Mesothelial cell of epicardium (in vitro differentiated cells): ENCODE measurements at regions not wholly inside any gene's neighbourhood (a gene's known extent, or its start where the extent isn't known, plus 50 kb on each side); places are given as distances from the start of the nearest gene placed in this dataset.
"Not testable (repeated sequence)": the region's sequence is repeated elsewhere in the genome, so short reads cannot be mapped to it uniquely, and the experiment has no call there.

Experiments
- DNase-seq, 2 experiments: peaks; one replicate each; pipeline ENCODE4 v3.0.0; 2021; ENCODE audit warnings: low spot score in 2 of 2; ENCODE audit not compliant: unreplicated experiment in 2 of 2
- H3K27ac Mint-ChIP-seq: 2 replicates; pipeline ENCODE4 v1.8.0; 2021; ENCODE audit warnings: mixed read lengths
- H3K27me3 Mint-ChIP-seq: 2 replicates; pipeline ENCODE4 v1.8.0; 2021; ENCODE audit warnings: low read depth, mixed read lengths
- H3K36me3 Mint-ChIP-seq: 2 replicates; pipeline ENCODE4 v1.8.0; 2021; ENCODE audit warnings: mixed read lengths
- H3K4me1 Mint-ChIP-seq: 2 replicates; pipeline ENCODE4 v1.8.0; 2021; ENCODE audit warnings: mixed read lengths
- H3K4me3 Mint-ChIP-seq: 2 replicates; pipeline ENCODE4 v1.8.0; 2021; ENCODE audit warnings: mild to moderate bottlenecking, moderate library complexity, mixed read lengths
- H3K9me3 Mint-ChIP-seq: 2 replicates; pipeline ENCODE4 v1.8.0; 2021; ENCODE audit warnings: mixed read lengths

DNA sequence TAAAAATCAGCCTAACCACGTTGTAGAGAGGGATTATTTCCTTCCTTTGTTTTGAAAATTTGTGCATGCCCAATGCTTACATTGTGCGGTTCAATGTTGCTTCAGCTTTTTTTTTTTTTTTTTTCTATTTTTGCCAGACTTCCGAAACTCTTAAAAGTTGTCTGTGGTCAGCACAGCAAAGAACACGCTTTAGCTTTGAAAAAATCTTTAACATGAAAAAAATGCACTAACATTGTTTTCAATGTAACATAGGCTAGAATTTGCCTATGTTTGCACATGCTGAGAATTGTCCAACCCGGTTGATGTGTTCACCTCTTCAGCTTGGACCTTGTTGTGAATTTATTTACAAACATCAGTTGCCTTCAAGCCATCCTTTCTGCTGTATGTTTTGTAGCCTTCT lies 5280.9 kb upstream of the TPTE start:
- H3K4me3 Mint-ChIP-seq, H3K4me1 Mint-ChIP-seq, DNase-seq, H3K27ac Mint-ChIP-seq, H3K27me3 Mint-ChIP-seq, H3K36me3 Mint-ChIP-seq: not testable (repeated sequence)
- peaks cover 81% of the 10 kb centered on the region for H3K9me3 Mint-ChIP-seq

DNA sequence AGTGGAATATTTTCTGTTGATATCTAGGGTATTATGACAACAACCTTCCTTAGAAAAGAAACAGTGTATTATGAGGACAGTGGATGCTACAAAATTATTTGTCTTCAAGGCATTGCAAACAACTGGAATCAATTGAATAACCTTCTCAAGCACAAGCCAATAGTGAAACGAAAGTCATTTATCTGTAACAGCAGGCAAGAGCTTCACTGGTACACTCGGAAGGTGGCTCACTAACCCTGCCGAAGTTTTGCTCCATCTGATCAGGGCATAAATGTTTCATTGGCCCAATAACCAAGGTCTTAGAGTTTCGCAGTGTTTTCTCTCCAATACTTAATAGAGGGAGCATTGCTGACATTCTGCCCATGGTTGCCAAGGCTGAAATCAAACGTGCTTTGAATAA lies 5278.7 kb upstream of the TPTE start:
- not testable (repeated sequence) for H3K36me3 Mint-ChIP-seq, DNase-seq, H3K4me1 Mint-ChIP-seq, H3K27me3 Mint-ChIP-seq, H3K27ac Mint-ChIP-seq, H3K4me3 Mint-ChIP-seq
- H3K9me3 Mint-ChIP-seq = peaks cover 81% of the 10 kb centered on the region

DNA sequence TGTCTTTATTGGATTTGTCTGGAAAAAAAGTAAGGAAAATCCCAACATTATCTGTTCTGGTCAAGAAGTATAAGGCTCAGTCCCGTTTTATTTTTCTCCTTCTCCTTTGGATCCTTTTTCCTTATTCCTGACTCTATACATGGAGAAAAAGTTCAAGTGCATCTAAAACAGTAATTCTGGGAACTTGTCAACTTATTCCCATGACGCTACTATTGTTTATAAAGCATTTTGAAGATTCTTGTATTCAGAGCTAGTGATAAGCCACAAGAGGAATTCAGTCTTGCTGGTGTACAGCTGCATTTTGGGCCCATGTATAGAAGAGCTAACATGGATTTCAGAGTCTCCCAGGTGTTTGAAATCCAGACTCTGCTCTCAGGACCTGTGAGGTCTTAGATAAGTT lies 5278.1 kb upstream of the TPTE start:
- H3K9me3 Mint-ChIP-seq = peaks cover 81% of the 10 kb centered on the region
- H3K27me3 Mint-ChIP-seq, H3K27ac Mint-ChIP-seq, DNase-seq, H3K4me1 Mint-ChIP-seq, H3K36me3 Mint-ChIP-seq, H3K4me3 Mint-ChIP-seq: not testable (repeated sequence)

GRCh38 chr21:5243715-5244375 lies 5277.5 kb upstream of the TPTE start:
- H3K27ac Mint-ChIP-seq, H3K27me3 Mint-ChIP-seq, DNase-seq, H3K4me1 Mint-ChIP-seq, H3K36me3 Mint-ChIP-seq, H3K4me3 Mint-ChIP-seq: not testable (repeated sequence)
- H3K9me3 Mint-ChIP-seq = peaks cover 82% of the 10 kb centered on the region

DNA sequence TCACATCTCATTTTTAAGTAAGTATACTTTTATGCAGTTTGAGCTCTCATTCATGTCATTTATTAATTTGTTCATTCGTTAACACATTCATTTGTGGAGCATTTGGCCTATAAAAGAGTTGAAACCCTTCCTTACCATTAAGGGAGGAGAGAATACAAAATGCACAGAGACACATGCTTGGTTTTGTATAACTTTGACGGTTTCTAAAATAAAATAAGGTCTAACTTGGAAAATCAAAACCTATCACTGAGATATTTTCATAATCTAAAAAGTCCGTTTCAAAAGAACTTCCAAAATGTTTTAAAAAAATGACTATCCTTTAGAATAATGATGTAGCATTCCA lies 5277.0 kb upstream of the TPTE start:
- H3K4me3 Mint-ChIP-seq, DNase-seq, H3K4me1 Mint-ChIP-seq, H3K27me3 Mint-ChIP-seq, H3K27ac Mint-ChIP-seq, H3K36me3 Mint-ChIP-seq: not testable (repeated sequence)
- peaks cover 82% of the 10 kb centered on the region for H3K9me3 Mint-ChIP-seq

- not testable (repeated sequence) for H3K4me1 Mint-ChIP-seq, DNase-seq, H3K36me3 Mint-ChIP-seq, H3K27me3 Mint-ChIP-seq, H3K27ac Mint-ChIP-seq, H3K4me3 Mint-ChIP-seq
- H3K9me3 Mint-ChIP-seq = peaks cover 81% of the 10 kb centered on the region
These were observed 5276.4 kb upstream of the TPTE start for GRCh38 chr21:5244954-5245353.

DNA sequence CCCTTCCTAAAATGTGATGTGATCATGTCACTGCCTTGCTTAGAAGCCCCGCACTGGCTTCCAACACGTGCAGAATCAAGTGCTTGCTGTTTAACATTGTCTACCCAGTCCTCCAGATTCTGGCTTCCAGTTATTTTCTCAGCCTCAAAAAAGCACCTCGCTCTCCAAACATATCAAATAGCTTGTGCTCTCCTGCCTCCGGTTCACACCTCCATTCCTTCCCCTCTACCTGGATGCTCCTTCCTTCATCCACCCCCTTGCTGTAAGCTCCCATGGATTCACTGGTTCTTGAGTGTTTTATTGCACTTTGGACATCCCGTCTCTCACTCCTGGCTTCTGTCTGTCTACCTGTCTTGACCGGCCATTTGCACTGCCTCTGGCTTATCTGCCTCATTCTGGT lies 5275.0 kb upstream of the TPTE start:
- H3K4me3 Mint-ChIP-seq, DNase-seq, H3K27ac Mint-ChIP-seq, H3K4me1 Mint-ChIP-seq, H3K27me3 Mint-ChIP-seq: not testable (repeated sequence)
- H3K9me3 Mint-ChIP-seq = peaks cover 84% of the 10 kb centered on the region
- H3K36me3 Mint-ChIP-seq = peaks cover 10% of the 10 kb centered on the region

- not testable (repeated sequence) for H3K27ac Mint-ChIP-seq, H3K4me3 Mint-ChIP-seq, DNase-seq, H3K27me3 Mint-ChIP-seq, H3K4me1 Mint-ChIP-seq
- Mint-ChIP-seq H3K9me3 (peaks cover 84% of the 10 kb centered on the region), H3K36me3 (peaks cover 10% of the 10 kb centered on the region)
These were observed 5274.0 kb upstream of the TPTE start for GRCh38 chr21:5247399-5247798.

- not testable (repeated sequence) for DNase-seq, H3K27ac Mint-ChIP-seq, H3K4me3 Mint-ChIP-seq, H3K27me3 Mint-ChIP-seq, H3K4me1 Mint-ChIP-seq
- Mint-ChIP-seq H3K36me3 (peaks cover 10% of the 10 kb centered on the region), H3K9me3 (peaks cover 74% of the 10 kb centered on the region)
These were observed 5271.3 kb upstream of the TPTE start for GRCh38 chr21:5250128-5250527.

DNA sequence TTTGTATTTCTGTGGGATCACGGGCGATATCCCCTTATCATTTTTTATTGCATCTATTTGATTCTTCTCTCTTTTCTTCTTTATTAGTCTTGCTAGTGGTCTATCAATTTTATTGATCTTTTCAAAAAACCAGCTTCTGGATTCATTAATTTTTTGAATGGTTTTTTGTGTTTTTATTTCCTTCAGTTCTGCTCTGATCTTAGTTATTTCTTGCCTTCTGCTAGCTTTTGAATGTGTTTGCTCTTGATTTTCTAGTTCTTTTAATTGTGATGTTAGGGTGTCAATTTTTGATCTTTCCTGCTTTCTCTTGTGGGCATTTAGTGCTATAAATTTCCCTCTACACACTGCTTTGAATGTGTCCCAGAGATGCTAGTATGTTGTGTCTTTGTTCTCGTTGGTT lies 5270.2 kb upstream of the TPTE start:
- Mint-ChIP-seq H3K9me3 (peaks cover 68% of the 10 kb centered on the region), H3K36me3 (peaks cover 10% of the 10 kb centered on the region)
- not testable (repeated sequence) for H3K27ac Mint-ChIP-seq, DNase-seq, H3K4me3 Mint-ChIP-seq, H3K4me1 Mint-ChIP-seq, H3K27me3 Mint-ChIP-seq

DNA sequence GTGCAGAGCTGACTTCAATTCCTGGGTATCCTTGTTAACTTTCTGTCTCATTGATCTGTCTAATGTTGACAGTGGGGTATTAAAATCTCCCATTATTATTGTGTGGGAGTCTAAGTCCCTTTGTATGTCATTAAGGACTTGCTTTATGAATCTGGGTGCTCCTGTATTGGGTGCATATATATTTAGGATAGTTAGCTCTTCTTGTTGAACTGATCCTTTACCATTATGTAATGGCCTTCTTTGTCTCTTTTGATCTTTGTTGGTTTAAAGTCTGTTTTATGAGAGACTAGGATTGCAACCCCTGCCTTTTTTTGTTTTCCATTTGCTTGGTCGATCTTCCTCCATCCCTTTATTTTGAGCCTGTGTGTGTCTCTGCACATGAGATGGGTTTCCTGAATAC lies 5269.5 kb upstream of the TPTE start:
- H3K36me3 Mint-ChIP-seq, H3K27me3 Mint-ChIP-seq, H3K4me1 Mint-ChIP-seq, DNase-seq, H3K4me3 Mint-ChIP-seq, H3K27ac Mint-ChIP-seq: not testable (repeated sequence)
- H3K9me3 Mint-ChIP-seq = peaks cover 61% of the 10 kb centered on the region
